ENCODE measurements at regions not wholly inside any gene's neighbourhood (a gene's known extent, or its start where the extent isn't known, plus 50 kb on each side); places are given as distances from the start of the nearest gene placed in this dataset.
A peak's percentile ranks its signal among the peaks of the same experiment; 100 is the strongest.

- no peak for DNase-seq (ENCODE audit: low read depth, low spot score)
- Histone ChIP-seq H2AFZ (ENCODE audit: control insufficient read depth, low read length) (no peak overlapping the region), H3K79me2 (ENCODE audit: control insufficient read depth, insufficient read depth, low read length) (no peaks in the 10 kb centered on the region), H3K4me1 (ENCODE audit: control insufficient read depth, extremely low read depth, insufficient read depth, low read length) (peaks cover 3% of the 10 kb centered on the region), H3K4me3 (ENCODE audit: control insufficient read depth in 2 of 3, extremely low read depth in 1 of 3, insufficient read depth in 2 of 3, low read depth in 1 of 3, low read length in 3 of 3) (no peak overlapping the region), H3K9me3 (ENCODE audit: control insufficient read depth, low read depth, low read length) (no peaks in the 10 kb centered on the region), H3K27ac (ENCODE audit: control insufficient read depth, insufficient read depth, low read length) (no peak overlapping the region), H3K9me1 (ENCODE audit: control insufficient read depth, extremely low read depth, insufficient read depth, low read length) (no peaks in the 10 kb centered on the region), H4K20me1 (ENCODE audit: control insufficient read depth, extremely low read depth, insufficient read depth, low read length) (no peaks in the 10 kb centered on the region), H3K9ac (ENCODE audit: control insufficient read depth, extremely low read depth, insufficient read depth, low read length) (no peak overlapping the region), H3K27me3 (ENCODE audit: control insufficient read depth, extremely low read depth, insufficient read depth, low read length) (peaks cover 31% of the 10 kb centered on the region), H3K36me3 (ENCODE audit: control insufficient read depth in 2 of 2, extremely low read depth in 1 of 2, insufficient read depth in 2 of 2, low read length in 2 of 2) (no peaks in the 10 kb centered on the region), H3K4me2 (ENCODE audit: control insufficient read depth, extremely low read depth, insufficient read depth, low read depth, low read length) (no peak overlapping the region)
- no peak for FAIRE-seq
- TF ChIP-seq EZH2 (IDR thresholded peaks at IDR 0.05; ENCODE audit: low read length), result no peak
- TF ChIP-seq, protein P1, sequence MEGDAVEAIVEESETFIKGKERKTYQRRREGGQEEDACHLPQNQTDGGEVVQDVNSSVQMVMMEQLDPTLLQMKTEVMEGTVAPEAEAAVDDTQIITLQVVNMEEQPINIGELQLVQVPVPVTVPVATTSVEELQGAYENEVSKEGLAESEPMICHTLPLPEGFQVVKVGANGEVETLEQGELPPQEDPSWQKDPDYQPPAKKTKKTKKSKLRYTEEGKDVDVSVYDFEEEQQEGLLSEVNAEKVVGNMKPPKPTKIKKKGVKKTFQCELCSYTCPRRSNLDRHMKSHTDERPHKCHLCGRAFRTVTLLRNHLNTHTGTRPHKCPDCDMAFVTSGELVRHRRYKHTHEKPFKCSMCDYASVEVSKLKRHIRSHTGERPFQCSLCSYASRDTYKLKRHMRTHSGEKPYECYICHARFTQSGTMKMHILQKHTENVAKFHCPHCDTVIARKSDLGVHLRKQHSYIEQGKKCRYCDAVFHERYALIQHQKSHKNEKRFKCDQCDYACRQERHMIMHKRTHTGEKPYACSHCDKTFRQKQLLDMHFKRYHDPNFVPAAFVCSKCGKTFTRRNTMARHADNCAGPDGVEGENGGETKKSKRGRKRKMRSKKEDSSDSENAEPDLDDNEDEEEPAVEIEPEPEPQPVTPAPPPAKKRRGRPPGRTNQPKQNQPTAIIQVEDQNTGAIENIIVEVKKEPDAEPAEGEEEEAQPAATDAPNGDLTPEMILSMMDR (optimal IDR thresholded peaks at IDR 0.05 in 1 of 3, IDR thresholded peaks at IDR 0.05 in 1 of 3, conservative IDR thresholded peaks at IDR 0.05 in 1 of 3; ENCODE audit: extremely low read depth in 1 of 3, insufficient read depth in 2 of 3, low read length in 3 of 3), result no peak
- dilution Hi-C loops (cut with MboI; ENCODE audit: extremely low pct_ligation_motif_present, low sequenced_read_pairs), result no loop called here
Observed at GRCh38 chr14:96739200-96739910, 57.8 kb upstream of the VRK1 start.

DNA sequence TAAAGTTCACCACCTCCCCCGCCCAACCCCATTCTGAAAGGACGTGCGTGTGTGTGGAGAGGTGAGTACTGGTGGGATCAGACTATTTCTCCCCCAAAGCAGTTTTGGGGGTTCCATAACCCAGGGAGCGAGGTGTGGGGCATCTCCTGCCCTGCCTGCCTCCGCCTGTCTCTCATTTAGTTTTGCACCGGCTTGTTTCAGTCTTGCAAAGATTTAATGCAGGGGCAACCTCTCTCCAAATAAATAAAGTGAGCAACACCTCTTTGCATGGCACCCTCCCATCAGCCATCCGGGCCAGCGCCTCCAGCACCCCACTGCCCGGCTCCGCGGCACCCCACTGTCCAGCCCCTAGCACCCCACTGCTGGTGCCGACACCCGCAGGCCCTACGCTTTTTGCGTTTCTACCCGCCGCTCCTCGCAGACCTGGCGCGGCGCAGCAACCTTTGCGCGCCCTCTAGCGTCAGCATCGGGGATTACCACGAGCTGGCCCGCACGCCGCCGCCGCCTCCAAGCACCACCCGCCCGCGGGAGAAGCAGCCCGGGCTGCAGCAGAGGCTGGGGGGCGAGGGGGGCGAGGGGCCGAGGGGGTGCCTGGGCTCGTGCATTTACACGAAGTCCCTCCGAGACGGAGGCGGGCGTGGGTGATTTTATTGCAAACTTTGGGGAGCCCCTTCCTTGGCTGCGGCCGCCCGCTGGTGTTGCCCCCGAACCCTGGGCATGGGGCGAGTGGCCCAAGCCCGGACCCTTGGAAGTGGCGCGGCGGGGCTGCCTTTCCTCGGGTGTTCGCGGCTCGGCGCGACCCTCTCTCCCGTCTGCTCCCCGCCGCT is 55.8 kb upstream of the VRK1 start:
- TF ChIP-seq, protein P1 (optimal IDR thresholded peaks at IDR 0.05 in 1 of 3, IDR thresholded peaks at IDR 0.05 in 1 of 3, conservative IDR thresholded peaks at IDR 0.05 in 1 of 3; ENCODE audit: extremely low read depth in 1 of 3, insufficient read depth in 2 of 3, low read length in 3 of 3), result peak; percentile 40 to 91 (median 85)
- no peak for TF ChIP-seq EZH2 (IDR thresholded peaks at IDR 0.05; ENCODE audit: low read length)
- Histone ChIP-seq H4K20me1 (ENCODE audit: control insufficient read depth, extremely low read depth, insufficient read depth, low read length) (no peaks in the 10 kb centered on the region), H3K4me2 (ENCODE audit: control insufficient read depth, extremely low read depth, insufficient read depth, low read depth, low read length) (peak overlapping the region; percentile 90), H3K4me1 (ENCODE audit: control insufficient read depth, extremely low read depth, insufficient read depth, low read length) (peaks cover 3% of the 10 kb centered on the region), H2AFZ (ENCODE audit: control insufficient read depth, low read length) (peak overlapping the region; percentile 77), H3K36me3 (ENCODE audit: control insufficient read depth in 2 of 2, extremely low read depth in 1 of 2, insufficient read depth in 2 of 2, low read length in 2 of 2) (no peaks in the 10 kb centered on the region), H3K27me3 (ENCODE audit: control insufficient read depth, extremely low read depth, insufficient read depth, low read length) (peaks cover 37% of the 10 kb centered on the region), H3K27ac (ENCODE audit: control insufficient read depth, insufficient read depth, low read length) (no peak overlapping the region), H3K9ac (ENCODE audit: control insufficient read depth, extremely low read depth, insufficient read depth, low read length) (peak overlapping the region; percentile 9), H3K9me1 (ENCODE audit: control insufficient read depth, extremely low read depth, insufficient read depth, low read length) (no peaks in the 10 kb centered on the region), H3K79me2 (ENCODE audit: control insufficient read depth, insufficient read depth, low read length) (no peaks in the 10 kb centered on the region), H3K4me3 (ENCODE audit: control insufficient read depth in 2 of 3, extremely low read depth in 1 of 3, insufficient read depth in 2 of 3, low read depth in 1 of 3, low read length in 3 of 3) (peak overlapping the region; percentile 24 to 70 (median 61)), H3K9me3 (ENCODE audit: control insufficient read depth, low read depth, low read length) (no peaks in the 10 kb centered on the region)
- DNase-seq (ENCODE audit: low read depth, low spot score) (no peak), FAIRE-seq (no peak)
- dilution Hi-C loops (cut with MboI; ENCODE audit: extremely low pct_ligation_motif_present, low sequenced_read_pairs), result no loop called here

Data from keratinocyte (primary cell).